DMS 273 treated with DMSO at 0.1 percent for 48 hours (cell line): ENCODE measurements at regions not wholly inside any gene's neighbourhood (a gene's known extent, or its start where the extent isn't known, plus 50 kb on each side); places are given as distances from the start of the nearest gene placed in this dataset.

Source experiments
- DNase-seq: peaks from one replicate; lab custom pipeline; 2025; lab: John Stamatoyannopoulos, UW

- DNase-seq, result no peak
Observed at GRCh38 chr3:127396473-127396872, 108.6 kb upstream of the PRR20G start.

GRCh38 chr3:127395663-127396355 lies 108.0 kb upstream of the PRR20G start:
- DNase-seq, result no peak

- no peak for DNase-seq
Observed at GRCh38 chr3:127394984-127395662, 107.3 kb upstream of the PRR20G start.

- DNase-seq, result no peak
Observed at GRCh38 chr3:127394031-127394430, 106.2 kb upstream of the PRR20G start.

GRCh38 chr3:127393131-127393820 lies 105.4 kb upstream of the PRR20G start:
- no peak for DNase-seq

GRCh38 chr3:127392156-127392490 lies 104.3 kb upstream of the PRR20G start:
- DNase-seq, result no peak

GRCh38 chr3:127391436-127392155 lies 103.8 kb upstream of the PRR20G start:
- DNase-seq, result no peak

GRCh38 chr3:127390365-127391025 lies 102.6 kb upstream of the PRR20G start:
- DNase-seq, result no peak

GRCh38 chr3:127389913-127390312 lies 102.1 kb upstream of the PRR20G start:
- no peak for DNase-seq

GRCh38 chr3:127389420-127389819 lies 101.6 kb upstream of the PRR20G start:
- DNase-seq, result no peak

GRCh38 chr3:127388427-127388826 lies 100.6 kb upstream of the PRR20G start:
- no peak for DNase-seq

GRCh38 chr3:127387556-127388153 lies 99.8 kb upstream of the PRR20G start:
- DNase-seq, result no peak

- DNase-seq, result no peak
Observed at GRCh38 chr3:127387119-127387518, 99.3 kb upstream of the PRR20G start.

GRCh38 chr3:127386490-127386889 lies 98.6 kb upstream of the PRR20G start:
- no peak for DNase-seq

- no peak for DNase-seq
Observed at GRCh38 chr3:127385540-127385870, 97.7 kb upstream of the PRR20G start.

- no peak for DNase-seq
Observed at GRCh38 chr3:127384717-127385539, 97.1 kb upstream of the PRR20G start.

- DNase-seq, result no peak
Observed at GRCh38 chr3:127383656-127384179, 95.9 kb upstream of the PRR20G start.

GRCh38 chr3:127377801-127378655 lies 90.2 kb upstream of the PRR20G start:
- DNase-seq, result no peak

- no peak for DNase-seq
Observed at GRCh38 chr3:127375151-127375930, 87.5 kb upstream of the PRR20G start.
